Uterus (tissue), 3 donors: ENCODE measurements at regions not wholly inside any gene's neighbourhood (a gene's known extent, or its start where the extent isn't known, plus 50 kb on each side); places are given as distances from the start of the nearest gene placed in this dataset.

Experiments used
- DNase-seq, 2 donors: peaks; one replicate each; pipeline ENCODE4 v3.0.0-alpha.2; 2019 to 2020
- H3K27ac ChIP-seq, 2 donors: fragments of 200-600 bp; sonication (generic); 1 replicate in 1 of 2; 2 replicates in 1 of 2; pipeline ENCODE4 v1.5.1; 2016 to 2018
- H3K27me3 ChIP-seq, 2 donors: fragments of 200-600 bp; sonication (generic); one replicate each; pipeline ENCODE4 v1.5.1; 2018 to 2019; ENCODE audit warnings: control low read depth in 1 of 2
- H3K36me3 ChIP-seq, 2 donors: fragments of 200-600 bp; sonication (generic); one replicate each; pipeline ENCODE4 v1.5.1; 2019; ENCODE audit warnings: control low read depth in 1 of 2
- H3K4me1 ChIP-seq, 2 donors: fragments of 200-600 bp; sonication (generic); one replicate each; pipeline ENCODE4 v1.5.1; 2018 to 2019; ENCODE audit warnings: control low read depth in 1 of 2
- H3K4me3 ChIP-seq, 2 donors: fragments of 200-600 bp; sonication (generic); 1 replicate in 1 of 2; 2 replicates in 1 of 2; pipeline ENCODE4 v1.5.1; 2018 to 2019; ENCODE audit warnings: mild to moderate bottlenecking in 1 of 2
- H3K9me3 ChIP-seq, 2 donors: fragments of 200-600 bp; sonication (generic); one replicate each; pipeline ENCODE4 v1.5.1; 2019; ENCODE audit warnings: control low read depth in 1 of 2
- CTCF ChIP-seq, 4 experiments: fragments of 200-600 bp in 2 of 4; fragments of 450-650 bp in 2 of 4; sonication (generic) in 2 of 4; IDR thresholded peaks; one replicate each; pipeline ENCODE4 v1.5.1; 2016 to 2019; ENCODE audit warnings: antibody characterized with exemption in 4 of 4, mild to moderate bottlenecking in 2 of 4, moderate library complexity in 1 of 4
- POLR2A ChIP-seq, 2 donors: fragments of 450-650 bp; IDR thresholded peaks; one replicate each; pipeline ENCODE4 v1.6.1; 2016; ENCODE audit warnings: antibody characterized with exemption in 2 of 2, mild to moderate bottlenecking in 1 of 2, moderate library complexity in 1 of 2
- intact Hi-C: fragments of 100-400 bp; cut with DNase I; formaldehyde crosslinking; loops from one replicate; pipeline ENCODE4 v1.15.1; 2023; ENCODE audit warnings: low total_unique reads
- donor health status: DM: yes; HTN: yes; CAD: no.

GRCh38 chr2:21981127-21981526 lies 857.4 kb downstream of the TDRD15 start:
- no peak for TF ChIP-seq POLR2A (IDR thresholded peaks at IDR 0.05)
- no peak for TF ChIP-seq CTCF (IDR thresholded peaks at IDR 0.05)
- no peaks in the 10 kb centered on the region for H3K27me3 ChIP-seq
- H3K36me3 ChIP-seq = no peaks in the 10 kb centered on the region
- H3K4me3 ChIP-seq = no peak overlapping the region
- no peak overlapping the region for H3K27ac ChIP-seq
- H3K4me1 ChIP-seq = no peaks in the 10 kb centered on the region
- intact Hi-C loops = no loop called here
- H3K9me3 ChIP-seq = no peaks in the 10 kb centered on the region
- no peak for DNase-seq

GRCh38 chr2:21993002-21993401 lies 869.2 kb downstream of the TDRD15 start:
- TF ChIP-seq CTCF (IDR thresholded peaks at IDR 0.05) (no peak), POLR2A (IDR thresholded peaks at IDR 0.05) (no peak)
- no peak for DNase-seq

GRCh38 chr2:21996339-21996738 lies 872.6 kb downstream of the TDRD15 start:
- H3K4me1 ChIP-seq = no peaks in the 10 kb centered on the region
- H3K9me3 ChIP-seq = no peaks in the 10 kb centered on the region
- H3K27ac ChIP-seq = no peak overlapping the region
- no peaks in the 10 kb centered on the region for H3K36me3 ChIP-seq
- no peaks in the 10 kb centered on the region for H3K27me3 ChIP-seq
- intact Hi-C loops = no loop called here
- TF ChIP-seq CTCF (IDR thresholded peaks at IDR 0.05) (no peak), POLR2A (IDR thresholded peaks at IDR 0.05) (no peak)
- no peak overlapping the region for H3K4me3 ChIP-seq
- no peak for DNase-seq

More at GRCh38 chr2:21993002-21993401, 869.2 kb downstream of the TDRD15 start:
- Histone ChIP-seq H3K27ac (no peak overlapping the region), H3K9me3 (no peaks in the 10 kb centered on the region), H3K4me3 (no peak overlapping the region), H3K36me3 (no peaks in the 10 kb centered on the region), H3K27me3 (no peaks in the 10 kb centered on the region), H3K4me1 (no peaks in the 10 kb centered on the region)
- intact Hi-C loops = no loop called here

- intact Hi-C loops = no loop called here
- no peaks in the 10 kb centered on the region for H3K27me3 ChIP-seq
- H3K9me3 ChIP-seq = no peaks in the 10 kb centered on the region
- H3K36me3 ChIP-seq = no peaks in the 10 kb centered on the region
- H3K4me1 ChIP-seq = no peaks in the 10 kb centered on the region
- no peak overlapping the region for H3K27ac ChIP-seq
- no peak for DNase-seq
- TF ChIP-seq POLR2A (IDR thresholded peaks at IDR 0.05) (no peak), CTCF (IDR thresholded peaks at IDR 0.05) (no peak)
- H3K4me3 ChIP-seq = no peak overlapping the region
Observed at GRCh38 chr2:21999522-21999921, 875.8 kb downstream of the TDRD15 start.

GRCh38 chr2:22002066-22002465 lies 878.3 kb downstream of the TDRD15 start:
- no peak overlapping the region for H3K27ac ChIP-seq
- H3K4me1 ChIP-seq = no peaks in the 10 kb centered on the region
- no peak for DNase-seq
- no peaks in the 10 kb centered on the region for H3K36me3 ChIP-seq
- H3K27me3 ChIP-seq = no peaks in the 10 kb centered on the region
- intact Hi-C loops = no loop called here
- TF ChIP-seq CTCF (IDR thresholded peaks at IDR 0.05) = no peak
- no peak for TF ChIP-seq POLR2A (IDR thresholded peaks at IDR 0.05)
- H3K9me3 ChIP-seq = no peaks in the 10 kb centered on the region
- no peak overlapping the region for H3K4me3 ChIP-seq
